HepG2 (cell line): ENCODE measurements at regions not wholly inside any gene's neighbourhood (a gene's known extent, or its start where the extent isn't known, plus 50 kb on each side); places are given as distances from the start of the nearest gene placed in this dataset.

ENCODE experiments used
- ARNT ChIP-seq: fragments of 450-650 bp; IDR thresholded peaks from 2 replicates; pipeline ENCODE4 v1.6.1; 2017
- ATF7 ChIP-seq, 2 experiments: fragments of 450-650 bp in 1 of 2; sonication (generic) in 1 of 2; formaldehyde crosslinking in 1 of 2; IDR thresholded peaks; 2 replicates each; pipeline versions ENCODE4 v1.4.0 to v1.6.1; 2016 to 2020; ENCODE audit warnings: antibody characterized with exemption in 1 of 2, mild to moderate bottlenecking in 1 of 2, missing genetic modification reagents in 1 of 2
- MEIS2 ChIP-seq: sonication (generic); formaldehyde crosslinking; IDR thresholded peaks from 2 replicates; pipeline ENCODE4 v1.9.0; 2021; ENCODE audit warnings: mild to moderate bottlenecking, missing genetic modification reagents
- POLR2AphosphoS5 ChIP-seq: IDR thresholded peaks from 2 replicates; pipeline ENCODE4 v1.6.1; 2012; ENCODE audit warnings: low read depth, low read length
- TBL1XR1 ChIP-seq: fragments of 150-350 bp; IDR thresholded peaks from 2 replicates; pipeline ENCODE4 v1.6.1; 2014; ENCODE audit warnings: borderline replicate concordance, low read length; ENCODE audit not compliant: partially characterized antibody
- ZNF776 ChIP-seq: sonication (generic); formaldehyde crosslinking; IDR thresholded peaks from 2 replicates; pipeline ENCODE4 v1.4.0; 2020; ENCODE audit warnings: mild to moderate bottlenecking, missing genetic modification reagents
- TF ChIP-seq, protein P1 (sequence below): sonication (generic); formaldehyde crosslinking; IDR thresholded peaks from 2 replicates; pipeline ENCODE4 v1.8.0; 2022; ENCODE audit warnings: mild to moderate bottlenecking, missing genetic modification reagents
- TF ChIP-seq, protein P2 (sequence below): sonication (generic); formaldehyde crosslinking; IDR thresholded peaks from 2 replicates; pipeline ENCODE4 v1.4.0; 2020; ENCODE audit warnings: missing genetic modification reagents

DNA sequence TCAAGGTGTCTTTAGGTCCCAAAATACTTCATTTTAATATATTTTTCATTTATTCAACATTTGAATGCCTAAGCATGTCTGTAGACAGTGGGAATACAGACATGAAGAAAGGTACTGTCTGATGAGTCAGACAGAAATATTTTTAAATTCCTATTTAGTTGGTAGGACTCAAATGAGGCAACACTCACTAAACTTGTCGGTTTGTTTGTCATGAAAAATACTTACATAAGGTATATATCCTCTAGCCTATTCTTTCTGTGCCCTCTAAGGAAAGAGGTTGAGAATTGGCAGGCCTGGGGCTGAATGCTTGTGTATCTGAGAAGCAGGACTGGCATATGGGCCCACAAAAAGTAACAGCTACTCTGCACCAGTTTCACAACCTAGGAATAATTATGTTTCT lies 423.6 kb upstream of the MDFIC2 start:
- no peak for TF ChIP-seq POLR2AphosphoS5
- no peak for TF ChIP-seq TBL1XR1
- TF ChIP-seq, protein P1, sequence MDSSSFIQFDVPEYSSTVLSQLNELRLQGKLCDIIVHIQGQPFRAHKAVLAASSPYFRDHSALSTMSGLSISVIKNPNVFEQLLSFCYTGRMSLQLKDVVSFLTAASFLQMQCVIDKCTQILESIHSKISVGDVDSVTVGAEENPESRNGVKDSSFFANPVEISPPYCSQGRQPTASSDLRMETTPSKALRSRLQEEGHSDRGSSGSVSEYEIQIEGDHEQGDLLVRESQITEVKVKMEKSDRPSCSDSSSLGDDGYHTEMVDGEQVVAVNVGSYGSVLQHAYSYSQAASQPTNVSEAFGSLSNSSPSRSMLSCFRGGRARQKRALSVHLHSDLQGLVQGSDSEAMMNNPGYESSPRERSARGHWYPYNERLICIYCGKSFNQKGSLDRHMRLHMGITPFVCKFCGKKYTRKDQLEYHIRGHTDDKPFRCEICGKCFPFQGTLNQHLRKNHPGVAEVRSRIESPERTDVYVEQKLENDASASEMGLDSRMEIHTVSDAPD (CRISPR knock-in tag) = no peak
- TF ChIP-seq ARNT = no peak
- TF ChIP-seq, protein P2, sequence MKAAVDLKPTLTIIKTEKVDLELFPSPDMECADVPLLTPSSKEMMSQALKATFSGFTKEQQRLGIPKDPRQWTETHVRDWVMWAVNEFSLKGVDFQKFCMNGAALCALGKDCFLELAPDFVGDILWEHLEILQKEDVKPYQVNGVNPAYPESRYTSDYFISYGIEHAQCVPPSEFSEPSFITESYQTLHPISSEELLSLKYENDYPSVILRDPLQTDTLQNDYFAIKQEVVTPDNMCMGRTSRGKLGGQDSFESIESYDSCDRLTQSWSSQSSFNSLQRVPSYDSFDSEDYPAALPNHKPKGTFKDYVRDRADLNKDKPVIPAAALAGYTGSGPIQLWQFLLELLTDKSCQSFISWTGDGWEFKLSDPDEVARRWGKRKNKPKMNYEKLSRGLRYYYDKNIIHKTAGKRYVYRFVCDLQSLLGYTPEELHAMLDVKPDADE (CRISPR knock-in tag) = no peak
- TF ChIP-seq ZNF776 (CRISPR knock-in tag) = no peak
- no peak for TF ChIP-seq ATF7 (IDR thresholded peaks at IDR 0.05)
- TF ChIP-seq ATF7 (CRISPR knock-in tag; IDR thresholded peaks at IDR 0.05) = no peak
- TF ChIP-seq MEIS2 (CRISPR knock-in tag) = no peak
